Dermis microvascular lymphatic vessel endothelial cell (primary cell): ENCODE measurements at regions not wholly inside any gene's neighbourhood (a gene's known extent, or its start where the extent isn't known, plus 50 kb on each side); places are given as distances from the start of the nearest gene placed in this dataset.

ENCODE experiments used
- DNase-seq, 2 donors: peaks; one replicate each; pipeline versions ENCODE4 v3.0.0 to v3.0.0-alpha.2; 2010; ENCODE audit warnings: low read depth in 2 of 2

DNA sequence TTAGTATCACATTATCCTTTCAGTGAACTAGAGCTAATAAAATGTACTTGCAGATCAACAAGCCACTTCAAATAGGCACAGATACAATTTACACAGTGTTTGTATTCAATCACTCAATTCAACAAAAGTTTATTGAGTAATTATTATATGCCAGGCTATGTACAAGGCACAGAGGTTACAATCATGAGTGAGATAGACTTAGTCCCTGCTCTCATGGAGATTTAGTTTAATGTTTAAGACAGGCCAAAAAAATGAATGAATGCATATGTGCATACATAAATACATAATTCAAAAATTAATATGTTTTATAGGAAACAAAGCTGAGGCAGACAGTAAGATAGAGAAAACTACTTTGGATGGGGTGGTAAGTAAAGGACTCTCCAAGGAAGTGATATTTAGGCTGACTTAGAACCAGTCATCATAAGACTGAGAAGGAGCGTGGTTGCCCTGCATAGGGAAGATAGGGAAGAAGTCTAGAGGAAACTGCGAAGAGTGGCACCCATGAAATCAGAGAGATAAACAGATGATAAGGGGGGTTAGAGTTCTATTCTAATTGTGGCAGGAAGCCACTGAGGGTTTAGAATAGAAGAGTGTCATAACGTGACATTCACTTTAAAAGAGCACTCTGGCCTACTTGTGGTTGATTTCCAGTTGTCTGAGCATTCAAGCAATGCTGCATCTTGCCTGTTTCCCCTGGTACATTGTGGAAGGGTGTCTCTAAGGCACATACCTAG lies 49.7 kb upstream of the GRAMD2B start:
- no peak for DNase-seq
